Ishikawa (cell line): ENCODE measurements at regions not wholly inside any gene's neighbourhood (a gene's known extent, or its start where the extent isn't known, plus 50 kb on each side); places are given as distances from the start of the nearest gene placed in this dataset.

ENCODE experiments used
- CEBPB ChIP-seq: IDR thresholded peaks from 2 replicates; pipeline ENCODE4 v1.6.1; 2012
- EGR1 ChIP-seq: IDR thresholded peaks from 2 replicates; pipeline ENCODE4 v1.6.1; 2012
- EP300 ChIP-seq: IDR thresholded peaks from 2 replicates; pipeline ENCODE4 v1.6.1; 2012; ENCODE audit warnings: borderline replicate concordance
- FOXM1 ChIP-seq: IDR thresholded peaks from 2 replicates; pipeline ENCODE4 v1.6.1; 2012; ENCODE audit warnings: low read depth, borderline replicate concordance
- MAX ChIP-seq: IDR thresholded peaks from 2 replicates; pipeline ENCODE4 v1.6.1; 2012
- RAD21 ChIP-seq: IDR thresholded peaks from 2 replicates; pipeline ENCODE4 v1.6.1; 2012; ENCODE audit warnings: low read depth
- REST ChIP-seq: IDR thresholded peaks from 2 replicates; pipeline ENCODE4 v1.6.1; 2012; ENCODE audit warnings: low read depth, mild to moderate bottlenecking
- TAF1 ChIP-seq: IDR thresholded peaks from 2 replicates; pipeline ENCODE4 v1.6.1; 2012; ENCODE audit warnings: low read depth, mild to moderate bottlenecking
- TCF12 ChIP-seq: IDR thresholded peaks from 2 replicates; pipeline ENCODE4 v1.6.1; 2012; ENCODE audit warnings: low read depth
- USF1 ChIP-seq: IDR thresholded peaks from 2 replicates; pipeline ENCODE4 v1.6.1; 2012
- YY1 ChIP-seq: IDR thresholded peaks from 2 replicates; pipeline ENCODE4 v1.6.1; 2012; ENCODE audit warnings: low read depth
- ZBTB7A ChIP-seq: IDR thresholded peaks from 2 replicates; pipeline ENCODE4 v1.6.1; 2012; ENCODE audit warnings: low read depth

- TF ChIP-seq TAF1 (no peak), YY1 (no peak), EGR1 (no peak), USF1 (no peak), MAX (no peak), REST (no peak), EP300 (no peak), ZBTB7A (no peak), CEBPB (0 out of 2 replicates have a peak, but pooled peaks have one; percentile 44), FOXM1 (no peak), RAD21 (no peak), TCF12 (no peak)
These were observed 85.6 kb upstream of the DIO3 start for GRCh38 chr14:101475456-101476257.
